ENCODE measurements at regions not wholly inside any gene's neighbourhood (a gene's known extent, or its start where the extent isn't known, plus 50 kb on each side); places are given as distances from the start of the nearest gene placed in this dataset.
"Not testable (repeated sequence)": the region's sequence is repeated elsewhere in the genome, so short reads cannot be mapped to it uniquely, and the experiment has no call there.

- DNase-seq (ENCODE audit: low read depth): no peak
These were observed 122.7 kb downstream of the FAM53A start for GRCh38 chr4:1561286-1561990.

- DNase-seq (ENCODE audit: low read depth): no peak
These were observed 124.0 kb downstream of the FAM53A start for GRCh38 chr4:1559896-1560650.

- no peak for DNase-seq (ENCODE audit: low read depth)
These were observed 125.9 kb downstream of the FAM53A start for GRCh38 chr4:1558205-1558604.

GRCh38 chr4:1557221-1557597, 126.9 kb downstream of the FAM53A start:
- no peak for DNase-seq (ENCODE audit: low read depth)

- DNase-seq (ENCODE audit: low read depth): no peak
These were observed 127.4 kb downstream of the FAM53A start for GRCh38 chr4:1556541-1557220.

GRCh38 chr4:1554876-1555265, 129.2 kb downstream of the FAM53A start:
- no peak for DNase-seq (ENCODE audit: low read depth)

GRCh38 chr4:1554246-1554875, 129.8 kb downstream of the FAM53A start:
- no peak for DNase-seq (ENCODE audit: low read depth)

- no peak for DNase-seq (ENCODE audit: low read depth)
These were observed 130.7 kb downstream of the FAM53A start for GRCh38 chr4:1553365-1553764.

- DNase-seq (ENCODE audit: low read depth): no peak
These were observed 131.7 kb downstream of the FAM53A start for GRCh38 chr4:1552451-1552850.

- no peak for DNase-seq (ENCODE audit: low read depth)
These were observed 132.9 kb downstream of the FAM53A start for GRCh38 chr4:1551211-1551610.

- no peak for DNase-seq (ENCODE audit: low read depth)
These were observed 133.7 kb downstream of the FAM53A start for GRCh38 chr4:1550122-1551070.

GRCh38 chr4:1549638-1550035, 134.5 kb downstream of the FAM53A start:
- no peak for DNase-seq (ENCODE audit: low read depth)

- peak; percentile 34 for DNase-seq (ENCODE audit: low read depth)
These were observed 135.1 kb downstream of the FAM53A start for GRCh38 chr4:1548827-1549637.

GRCh38 chr4:1547856-1548826, 136.0 kb downstream of the FAM53A start:
- peak; percentile 6 for DNase-seq (ENCODE audit: low read depth)

- no peak for DNase-seq (ENCODE audit: low read depth)
These were observed 136.8 kb downstream of the FAM53A start for GRCh38 chr4:1547131-1547855.

GRCh38 chr4:1544861-1545281, 138.6 kb upstream of the NKX1-1 start:
- DNase-seq (ENCODE audit: low read depth): no peak

GRCh38 chr4:1544435-1544834, 138.2 kb upstream of the NKX1-1 start:
- not testable (repeated sequence) for DNase-seq (ENCODE audit: low read depth)

GRCh38 chr4:1543976-1544375, 137.7 kb upstream of the NKX1-1 start:
- no peak for DNase-seq (ENCODE audit: low read depth)
